ENCODE measurements at regions not wholly inside any gene's neighbourhood (a gene's known extent, or its start where the extent isn't known, plus 50 kb on each side); places are given as distances from the start of the nearest gene placed in this dataset.

DNA sequence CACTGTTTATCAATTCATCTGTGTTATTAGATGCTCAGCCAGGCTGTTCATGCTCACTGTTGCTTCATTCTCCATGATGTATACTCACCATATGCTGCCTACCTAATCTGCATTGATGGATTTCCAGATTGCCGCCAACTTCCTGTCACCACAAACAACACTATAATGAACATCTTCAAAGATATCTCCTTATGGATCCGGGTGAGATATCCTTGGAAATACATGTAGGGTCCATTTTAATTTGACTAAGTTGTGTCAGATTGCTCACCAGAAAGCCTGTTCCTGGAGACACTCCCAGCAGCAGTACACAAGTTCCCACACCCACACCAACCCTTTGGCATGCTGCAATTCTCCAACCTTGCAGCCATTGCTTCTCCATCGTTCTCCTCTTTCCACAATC, 547.5 kb upstream of the TNP1 start:
- Mint-ChIP-seq H3K27ac (no peak overlapping the region), H3K4me1 (no peaks in the 10 kb centered on the region), H3K27me3 (peaks cover 7% of the 10 kb centered on the region), H3K4me3 (no peak overlapping the region), H3K36me3 (ENCODE audit: low read depth) (peaks cover 2% of the 10 kb centered on the region)
- DNase-seq (no peak), ATAC-seq (no peak)
- no peaks in the 10 kb centered on the region for H3K9me3 ChIP-seq (ENCODE audit: control insufficient read depth, low read length, poor library complexity, severe bottlenecking)

DNA sequence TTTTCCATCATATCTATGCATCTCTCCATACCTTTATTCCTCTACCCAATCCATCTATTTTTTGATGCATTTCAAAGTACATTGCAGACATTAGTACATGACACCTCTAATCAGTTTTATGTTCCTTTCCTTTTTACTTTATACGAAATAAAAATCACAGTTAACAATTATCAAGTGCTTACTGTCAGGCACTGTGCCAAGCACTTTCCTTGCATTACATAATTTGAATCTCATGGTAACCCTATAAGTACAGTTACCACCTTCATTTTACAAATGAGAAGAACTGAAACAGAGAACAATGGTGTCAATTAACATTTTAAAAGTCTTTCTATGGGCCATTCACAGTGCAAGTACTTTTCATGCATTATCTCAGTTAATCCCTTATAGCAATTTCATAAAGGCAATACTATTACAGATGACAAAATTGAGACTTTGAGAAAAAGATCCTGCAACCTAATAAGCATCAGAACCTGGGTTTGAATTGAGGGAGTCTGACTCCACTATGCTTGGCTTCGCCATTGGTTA, 544.4 kb upstream of the TNP1 start:
- no peaks in the 10 kb centered on the region for H3K9me3 ChIP-seq (ENCODE audit: control insufficient read depth, low read length, poor library complexity, severe bottlenecking)
- H3K4me1 Mint-ChIP-seq: peaks cover 3% of the 10 kb centered on the region
- DNase-seq: no peak
- no peak for ATAC-seq
- H3K27me3 Mint-ChIP-seq: no peaks in the 10 kb centered on the region
- H3K36me3 Mint-ChIP-seq (ENCODE audit: low read depth): no peaks in the 10 kb centered on the region
- H3K27ac Mint-ChIP-seq: no peak overlapping the region
- no peak overlapping the region for H3K4me3 Mint-ChIP-seq

DNA sequence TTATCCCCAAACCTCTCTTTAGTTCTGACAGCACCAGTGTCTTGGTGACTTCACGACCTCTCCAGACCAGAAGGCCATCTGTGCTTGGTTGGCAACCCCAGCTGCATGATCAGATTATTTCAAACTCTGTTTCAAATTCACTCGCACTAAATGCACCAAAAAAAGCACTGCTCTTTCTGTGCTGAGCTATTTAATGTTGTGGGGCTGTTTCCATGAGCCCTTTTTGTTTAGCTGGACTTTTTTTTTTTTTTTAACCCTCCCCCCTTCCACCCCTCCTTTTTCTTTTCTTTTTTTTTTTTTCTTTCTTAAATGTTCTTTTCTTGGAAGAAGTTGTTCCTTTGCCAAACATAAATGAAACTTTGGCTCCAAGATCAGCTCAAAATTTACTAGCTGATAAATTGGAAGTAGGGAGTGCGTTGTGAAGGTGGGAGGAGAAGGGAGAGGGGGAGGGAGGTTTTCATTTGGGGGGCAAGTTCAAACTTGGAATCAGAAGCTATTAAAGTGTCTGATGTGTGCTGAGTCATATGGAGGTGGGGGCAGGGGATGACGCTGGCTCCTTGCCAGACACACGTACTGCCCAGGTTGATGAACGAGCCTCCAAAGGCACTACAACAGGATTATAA, 543.0 kb upstream of the TNP1 start:
- no peaks in the 10 kb centered on the region for H3K36me3 Mint-ChIP-seq (ENCODE audit: low read depth)
- no peak for DNase-seq
- H3K4me3 Mint-ChIP-seq: no peak overlapping the region
- no peak for ATAC-seq
- no peak overlapping the region for H3K27ac Mint-ChIP-seq
- peaks cover 3% of the 10 kb centered on the region for H3K4me1 Mint-ChIP-seq
- no peaks in the 10 kb centered on the region for H3K9me3 ChIP-seq (ENCODE audit: control insufficient read depth, low read length, poor library complexity, severe bottlenecking)
- H3K27me3 Mint-ChIP-seq: no peaks in the 10 kb centered on the region

DNA sequence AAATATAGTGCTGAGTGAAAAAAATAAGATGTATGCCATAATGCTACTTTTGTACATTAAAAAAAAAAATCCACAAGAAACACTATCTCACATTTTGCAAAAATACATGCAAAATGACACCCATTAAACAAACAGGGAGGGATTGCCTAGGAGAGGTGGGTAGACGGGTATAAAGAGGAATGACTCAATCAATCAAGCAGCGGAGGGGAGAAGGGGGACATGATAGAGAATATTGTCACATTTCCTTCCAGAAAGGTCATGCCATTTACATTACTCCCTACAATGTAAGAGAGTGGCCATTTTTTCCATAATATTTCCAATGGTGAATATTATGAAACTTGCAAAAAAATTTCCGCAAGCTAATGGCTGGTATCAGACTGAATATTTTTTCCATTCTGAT, 542.3 kb upstream of the TNP1 start:
- Mint-ChIP-seq H3K4me3 (no peak overlapping the region), H3K27ac (no peak overlapping the region), H3K27me3 (no peaks in the 10 kb centered on the region), H3K4me1 (peaks cover 3% of the 10 kb centered on the region), H3K36me3 (ENCODE audit: low read depth) (no peaks in the 10 kb centered on the region)
- H3K9me3 ChIP-seq (ENCODE audit: control insufficient read depth, low read length, poor library complexity, severe bottlenecking): no peaks in the 10 kb centered on the region
- no peak for DNase-seq
- ATAC-seq: no peak

- DNase-seq (no peak), ATAC-seq (no peak)
- Mint-ChIP-seq H3K27me3 (no peaks in the 10 kb centered on the region), H3K4me1 (peaks cover 3% of the 10 kb centered on the region), H3K36me3 (ENCODE audit: low read depth) (no peaks in the 10 kb centered on the region), H3K4me3 (no peak overlapping the region), H3K27ac (no peak overlapping the region)
- no peaks in the 10 kb centered on the region for H3K9me3 ChIP-seq (ENCODE audit: control insufficient read depth, low read length, poor library complexity, severe bottlenecking)
Measured at GRCh38 chr2:217399291-217399690, 539.4 kb upstream of the TNP1 start.

DNA sequence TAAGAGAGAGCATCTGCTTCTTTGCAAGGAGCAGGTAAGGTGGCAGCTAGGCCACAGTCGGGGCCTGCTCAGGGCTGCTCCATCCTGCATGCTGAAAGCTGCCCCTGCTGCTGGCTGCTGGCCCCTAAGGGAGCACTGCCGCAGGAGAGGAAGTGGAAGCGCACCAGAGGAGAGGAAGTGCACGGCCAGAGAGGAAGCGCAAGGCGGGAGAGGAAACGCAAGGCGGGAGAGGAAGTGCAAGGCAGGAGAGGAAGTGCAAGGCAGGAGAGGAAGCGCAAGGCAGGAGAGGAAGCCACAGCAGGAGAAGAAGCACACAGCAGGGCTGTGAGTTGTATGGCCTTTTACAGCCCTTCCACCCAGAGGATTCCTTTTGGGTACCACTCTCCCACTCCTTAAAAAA, 539.0 kb upstream of the TNP1 start:
- Mint-ChIP-seq H3K4me3 (no peak overlapping the region), H3K36me3 (ENCODE audit: low read depth) (no peaks in the 10 kb centered on the region), H3K4me1 (peaks cover 3% of the 10 kb centered on the region), H3K27ac (no peak overlapping the region), H3K27me3 (no peaks in the 10 kb centered on the region)
- no peaks in the 10 kb centered on the region for H3K9me3 ChIP-seq (ENCODE audit: control insufficient read depth, low read length, poor library complexity, severe bottlenecking)
- DNase-seq (no peak), ATAC-seq (no peak)

DNA sequence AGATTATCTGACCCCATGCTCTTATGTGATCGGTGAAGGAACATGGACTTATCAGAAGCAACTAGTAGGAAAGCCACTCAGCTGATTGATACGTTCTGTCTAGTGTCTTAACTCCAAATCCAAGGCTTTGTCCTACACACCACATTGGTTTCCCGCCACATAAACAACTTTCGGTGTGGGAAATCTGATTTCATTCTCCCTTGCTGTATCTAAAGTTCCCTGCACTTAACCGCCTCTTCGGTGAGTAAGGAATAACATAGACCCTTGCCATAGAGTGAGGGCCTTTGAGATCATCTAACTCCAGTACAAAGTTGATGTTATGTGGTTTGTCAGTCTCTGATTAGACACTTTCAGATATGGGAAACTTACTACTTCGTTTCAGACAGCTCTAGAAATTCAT, 538.2 kb upstream of the TNP1 start:
- Mint-ChIP-seq H3K27me3 (no peaks in the 10 kb centered on the region), H3K4me1 (peaks cover 3% of the 10 kb centered on the region), H3K4me3 (no peak overlapping the region), H3K36me3 (ENCODE audit: low read depth) (no peaks in the 10 kb centered on the region), H3K27ac (no peak overlapping the region)
- DNase-seq (no peak), ATAC-seq (no peak)
- H3K9me3 ChIP-seq (ENCODE audit: control insufficient read depth, low read length, poor library complexity, severe bottlenecking): no peaks in the 10 kb centered on the region

- no peak for ATAC-seq
- no peaks in the 10 kb centered on the region for H3K36me3 Mint-ChIP-seq (ENCODE audit: low read depth)
- peaks cover 3% of the 10 kb centered on the region for H3K4me1 Mint-ChIP-seq
- no peaks in the 10 kb centered on the region for H3K9me3 ChIP-seq (ENCODE audit: control insufficient read depth, low read length, poor library complexity, severe bottlenecking)
- H3K27ac Mint-ChIP-seq: no peak overlapping the region
- no peak overlapping the region for H3K4me3 Mint-ChIP-seq
- no peak for DNase-seq
- no peaks in the 10 kb centered on the region for H3K27me3 Mint-ChIP-seq
Measured at GRCh38 chr2:217396586-217396985, 536.7 kb upstream of the TNP1 start.

DNA sequence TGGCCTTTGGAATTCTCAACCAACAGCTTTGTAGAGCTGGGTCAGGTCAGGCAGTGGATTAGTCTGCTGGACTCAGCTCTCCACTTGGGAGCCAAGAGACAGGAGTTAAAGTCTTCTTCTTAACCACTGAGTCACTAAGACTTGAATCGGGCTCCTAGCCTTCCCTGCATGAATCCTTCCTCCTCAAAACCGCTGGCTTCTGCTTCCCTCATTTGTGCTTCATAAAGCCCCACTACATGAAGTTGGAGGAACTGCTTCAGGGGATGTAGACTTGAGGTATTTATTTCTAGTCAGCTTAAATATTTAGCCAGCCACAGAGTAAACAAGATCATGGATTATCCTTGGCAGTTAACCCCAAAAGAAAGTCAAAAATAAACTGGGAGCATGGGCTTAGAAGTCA, 536.3 kb upstream of the TNP1 start:
- no peak overlapping the region for H3K27ac Mint-ChIP-seq
- no peaks in the 10 kb centered on the region for H3K9me3 ChIP-seq (ENCODE audit: control insufficient read depth, low read length, poor library complexity, severe bottlenecking)
- H3K36me3 Mint-ChIP-seq (ENCODE audit: low read depth): no peaks in the 10 kb centered on the region
- DNase-seq (no peak), ATAC-seq (no peak)
- no peaks in the 10 kb centered on the region for H3K27me3 Mint-ChIP-seq
- H3K4me1 Mint-ChIP-seq: peaks cover under 1% of the 10 kb centered on the region
- no peak overlapping the region for H3K4me3 Mint-ChIP-seq

DNA sequence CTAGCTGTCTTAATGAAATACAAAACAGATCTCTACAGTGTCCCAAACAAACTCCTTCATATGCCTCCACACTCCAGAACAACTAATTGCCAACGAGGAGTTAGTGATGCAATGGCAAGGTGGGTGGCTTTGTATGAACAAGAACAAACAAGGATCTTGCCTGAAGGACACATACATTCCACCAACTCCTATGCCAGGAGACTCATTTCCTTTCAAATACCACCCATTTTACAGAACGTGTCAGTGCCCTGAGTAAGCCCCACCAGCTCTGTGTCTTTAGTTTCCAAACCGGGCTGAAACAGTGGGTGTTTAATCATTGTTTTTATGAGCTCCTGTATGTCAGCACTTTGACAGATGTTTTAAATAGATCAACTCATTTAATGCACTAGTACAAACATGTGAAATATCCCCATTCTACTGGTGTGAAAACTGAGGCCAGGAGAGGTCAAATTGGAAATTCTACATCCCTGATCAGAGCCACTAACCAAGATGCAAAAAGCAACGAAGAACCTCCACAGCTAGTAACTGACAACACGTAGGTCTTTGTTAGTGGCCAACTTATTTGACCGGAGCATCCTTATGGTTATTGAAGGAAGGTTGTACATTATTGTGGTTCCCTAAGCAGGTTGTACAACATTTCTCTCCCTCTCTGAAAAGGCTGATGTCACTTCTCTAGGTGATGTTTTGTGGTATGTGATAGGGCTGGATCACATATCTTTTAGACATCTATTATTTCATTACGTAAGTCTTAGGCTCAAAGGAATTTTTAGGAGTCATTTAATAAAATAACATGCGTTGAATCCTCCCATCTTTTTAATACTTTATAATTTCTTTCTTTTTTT, 534.9 kb upstream of the TNP1 start:
- ATAC-seq (no peak), DNase-seq (no peak)
- Mint-ChIP-seq H3K4me3 (no peak overlapping the region), H3K27ac (no peak overlapping the region), H3K36me3 (ENCODE audit: low read depth) (no peaks in the 10 kb centered on the region), H3K4me1 (no peaks in the 10 kb centered on the region), H3K27me3 (no peaks in the 10 kb centered on the region)
- no peaks in the 10 kb centered on the region for H3K9me3 ChIP-seq (ENCODE audit: control insufficient read depth, low read length, poor library complexity, severe bottlenecking)

- H3K27ac Mint-ChIP-seq: no peak overlapping the region
Measured at GRCh38 chr2:217393585-217394032, 533.7 kb upstream of the TNP1 start.

GRCh38 chr2:217392930-217393584, 533.2 kb upstream of the TNP1 start:
- no peaks in the 10 kb centered on the region for H3K9me3 ChIP-seq (ENCODE audit: control insufficient read depth, low read length, poor library complexity, severe bottlenecking)
- H3K36me3 Mint-ChIP-seq (ENCODE audit: low read depth): no peaks in the 10 kb centered on the region
- H3K27me3 Mint-ChIP-seq: no peaks in the 10 kb centered on the region
- no peak overlapping the region for H3K27ac Mint-ChIP-seq
- no peak for ATAC-seq
- no peak overlapping the region for H3K4me3 Mint-ChIP-seq
- DNase-seq: no peak
- H3K4me1 Mint-ChIP-seq: no peaks in the 10 kb centered on the region

More at GRCh38 chr2:217393585-217394032, 533.7 kb upstream of the TNP1 start:
- no peak for DNase-seq
- no peak for ATAC-seq
- no peaks in the 10 kb centered on the region for H3K27me3 Mint-ChIP-seq
- H3K36me3 Mint-ChIP-seq (ENCODE audit: low read depth): no peaks in the 10 kb centered on the region
- H3K4me1 Mint-ChIP-seq: no peaks in the 10 kb centered on the region
- H3K9me3 ChIP-seq (ENCODE audit: control insufficient read depth, low read length, poor library complexity, severe bottlenecking): no peaks in the 10 kb centered on the region
- H3K4me3 Mint-ChIP-seq: no peak overlapping the region

DNA sequence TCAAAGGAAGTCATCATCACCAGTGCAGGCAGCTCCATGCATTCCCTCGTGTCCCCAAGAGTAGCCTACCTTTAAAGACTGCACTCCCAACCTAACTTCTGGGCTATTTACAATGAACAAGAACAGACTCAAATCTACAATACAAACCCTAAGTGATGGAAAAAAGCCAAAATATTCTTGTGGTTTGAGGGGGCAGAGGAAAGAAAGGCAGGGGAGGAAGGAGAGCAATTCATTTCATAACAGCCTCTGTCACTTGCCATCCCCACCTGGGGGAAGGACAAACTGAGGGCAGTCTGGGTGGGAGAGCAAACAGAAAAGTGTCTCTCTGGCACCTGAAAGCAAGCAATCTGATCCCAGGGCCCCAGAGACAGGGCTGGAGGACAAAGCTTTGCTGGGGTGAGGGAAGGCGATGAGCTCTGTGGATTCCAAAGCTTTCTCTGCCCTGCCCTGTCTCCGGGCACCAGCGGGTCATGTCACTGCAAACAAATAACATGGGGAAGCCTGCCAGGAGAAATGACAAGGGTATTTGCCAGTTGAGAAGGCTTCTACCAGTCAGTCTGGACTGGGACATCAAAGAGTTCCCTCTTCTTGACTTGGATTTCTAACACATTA, 528.0 kb upstream of the TNP1 start:
- no peaks in the 10 kb centered on the region for H3K4me1 Mint-ChIP-seq
- H3K36me3 Mint-ChIP-seq (ENCODE audit: low read depth): no peaks in the 10 kb centered on the region
- DNase-seq (no peak), ATAC-seq (no peak)
- H3K27me3 Mint-ChIP-seq: no peaks in the 10 kb centered on the region
- no peaks in the 10 kb centered on the region for H3K9me3 ChIP-seq (ENCODE audit: control insufficient read depth, low read length, poor library complexity, severe bottlenecking)
- no peak overlapping the region for H3K4me3 Mint-ChIP-seq
- no peak overlapping the region for H3K27ac Mint-ChIP-seq
